ENCODE measurements at regions not wholly inside any gene's neighbourhood (a gene's known extent, or its start where the extent isn't known, plus 50 kb on each side); places are given as distances from the start of the nearest gene placed in this dataset.

GRCh38 chr14:98130691-98131090 lies 1141.3 kb downstream of the BCL11B start:
- TF ChIP-seq CTCF (conservative IDR thresholded peaks at IDR 0.05; ENCODE audit: low read depth, low read length) = no peak
- no peak for TF ChIP-seq POLR2A (IDR thresholded peaks at IDR 0.05; ENCODE audit: low read depth, low read length)
- TF ChIP-seq MXI1 (IDR thresholded peaks at IDR 0.05; ENCODE audit: borderline replicate concordance, low read depth, low read length) = no peak
- TF ChIP-seq FOS (IDR thresholded peaks at IDR 0.05; ENCODE audit: low read depth, low read length) = no peak
- TF ChIP-seq RAD21 (IDR thresholded peaks at IDR 0.05; ENCODE audit: low read length) = no peak
- no peak for TF ChIP-seq NFE2L2 (IDR thresholded peaks at IDR 0.05; ENCODE audit: low read depth, low read length)
- TF ChIP-seq RFX5 (IDR thresholded peaks at IDR 0.05; ENCODE audit: low read depth, low read length) = no peak
- no peak for TF ChIP-seq MAZ (IDR thresholded peaks at IDR 0.05; ENCODE audit: borderline replicate concordance, low read depth, low read length)
- no peak for TF ChIP-seq ELK1 (IDR thresholded peaks at IDR 0.05; ENCODE audit: borderline replicate concordance, low read depth, low read length)
- TF ChIP-seq USF2 (IDR thresholded peaks at IDR 0.05; ENCODE audit: low read depth, low read length) = no peak

Measured in IMR-90 (cell line).